HCT116 (cell line): ENCODE measurements at regions not wholly inside any gene's neighbourhood (a gene's known extent, or its start where the extent isn't known, plus 50 kb on each side); places are given as distances from the start of the nearest gene placed in this dataset.

Experiments used
- EZH2 ChIP-seq: fragments of 200-600 bp; sonication (generic); IDR thresholded peaks from 2 replicates; pipeline ENCODE4 v1.6.1; 2017; ENCODE audit warnings: antibody characterized with exemption, mixed run types
- JUND ChIP-seq: IDR thresholded peaks from 2 replicates; pipeline ENCODE4 v1.6.1; 2012
- POLR2A ChIP-seq: IDR thresholded peaks from 2 replicates; pipeline ENCODE4 v1.7.0; 2011; ENCODE audit warnings: borderline replicate concordance; ENCODE audit not compliant: insufficient read depth, insufficient read length; ENCODE audit errors: extremely low read depth
- POLR2AphosphoS5 ChIP-seq: IDR thresholded peaks from 2 replicates; pipeline ENCODE4 v1.6.1; 2011; ENCODE audit warnings: mild to moderate bottlenecking, low read depth, low read length, moderate library complexity
- SRF ChIP-seq: IDR thresholded peaks from 2 replicates; pipeline ENCODE4 v1.6.1; 2012; ENCODE audit warnings: low read depth
- YY1 ChIP-seq: IDR thresholded peaks from 2 replicates; pipeline ENCODE4 v1.6.1; 2011; ENCODE audit warnings: low read length, low read depth, moderate library complexity, mild to moderate bottlenecking; ENCODE audit not compliant: insufficient replicate concordance; ENCODE audit errors: extremely low read depth
- ZFX ChIP-seq: fragments of 450-650 bp; IDR thresholded peaks from 2 replicates; pipeline ENCODE4 v1.6.1; 2017
- TF ChIP-seq, protein P1 (sequence below), 3 experiments: fragments of 200-600 bp in 1 of 3; sonication (generic) in 1 of 3; IDR thresholded peaks in 2 of 3; conservative IDR thresholded peaks in 1 of 3; 2 replicates each; pipeline ENCODE4 v1.5.1; 2012 to 2017; ENCODE audit warnings: low read depth in 2 of 3, low read length in 2 of 3, antibody characterized with exemption in 1 of 3, borderline replicate concordance in 1 of 3, control low read depth in 1 of 3, mild to moderate bottlenecking in 1 of 3, mixed read lengths in 1 of 3, mixed run types in 1 of 3, moderate library complexity in 1 of 3; ENCODE audit not compliant: insufficient read depth in 1 of 3
- TF ChIP-seq, protein P2 (sequence below): IDR thresholded peaks from 2 replicates; pipeline ENCODE4 v1.6.1; 2012; ENCODE audit warnings: low read depth
- TF ChIP-seq, protein P3 (sequence below): IDR thresholded peaks from 2 replicates; pipeline ENCODE4 v1.6.1; 2012

DNA sequence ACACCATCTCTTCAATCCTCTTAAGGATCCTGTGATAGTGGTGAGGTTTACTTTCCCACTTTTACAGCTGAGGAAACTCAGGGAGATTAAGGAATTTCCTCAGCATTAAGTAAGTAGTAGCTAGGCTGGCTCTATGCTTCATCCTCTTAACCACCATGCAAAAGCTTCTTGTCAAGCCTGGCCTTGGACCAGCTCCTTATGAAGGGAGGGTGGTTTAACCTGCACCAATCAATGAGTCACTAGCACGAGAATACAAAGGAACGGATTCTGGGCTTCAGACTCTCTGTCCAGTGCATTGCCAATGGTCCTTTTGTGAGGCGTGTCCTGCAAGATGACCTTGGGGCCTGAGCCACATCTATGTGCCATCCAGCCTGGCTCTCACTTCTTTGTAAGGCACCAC is 202.0 kb upstream of the CFAP20DC start:
- TF ChIP-seq JUND = no peak
- TF ChIP-seq YY1 = no peak
- TF ChIP-seq, protein P1, sequence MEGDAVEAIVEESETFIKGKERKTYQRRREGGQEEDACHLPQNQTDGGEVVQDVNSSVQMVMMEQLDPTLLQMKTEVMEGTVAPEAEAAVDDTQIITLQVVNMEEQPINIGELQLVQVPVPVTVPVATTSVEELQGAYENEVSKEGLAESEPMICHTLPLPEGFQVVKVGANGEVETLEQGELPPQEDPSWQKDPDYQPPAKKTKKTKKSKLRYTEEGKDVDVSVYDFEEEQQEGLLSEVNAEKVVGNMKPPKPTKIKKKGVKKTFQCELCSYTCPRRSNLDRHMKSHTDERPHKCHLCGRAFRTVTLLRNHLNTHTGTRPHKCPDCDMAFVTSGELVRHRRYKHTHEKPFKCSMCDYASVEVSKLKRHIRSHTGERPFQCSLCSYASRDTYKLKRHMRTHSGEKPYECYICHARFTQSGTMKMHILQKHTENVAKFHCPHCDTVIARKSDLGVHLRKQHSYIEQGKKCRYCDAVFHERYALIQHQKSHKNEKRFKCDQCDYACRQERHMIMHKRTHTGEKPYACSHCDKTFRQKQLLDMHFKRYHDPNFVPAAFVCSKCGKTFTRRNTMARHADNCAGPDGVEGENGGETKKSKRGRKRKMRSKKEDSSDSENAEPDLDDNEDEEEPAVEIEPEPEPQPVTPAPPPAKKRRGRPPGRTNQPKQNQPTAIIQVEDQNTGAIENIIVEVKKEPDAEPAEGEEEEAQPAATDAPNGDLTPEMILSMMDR (IDR thresholded peaks at IDR 0.05 in 2 of 3, conservative IDR thresholded peaks at IDR 0.05 in 1 of 3; ENCODE audit: borderline replicate concordance in 1 of 3, insufficient read depth in 1 of 3, low read depth in 2 of 3, low read length in 2 of 3) = no peak
- TF ChIP-seq, protein P2, sequence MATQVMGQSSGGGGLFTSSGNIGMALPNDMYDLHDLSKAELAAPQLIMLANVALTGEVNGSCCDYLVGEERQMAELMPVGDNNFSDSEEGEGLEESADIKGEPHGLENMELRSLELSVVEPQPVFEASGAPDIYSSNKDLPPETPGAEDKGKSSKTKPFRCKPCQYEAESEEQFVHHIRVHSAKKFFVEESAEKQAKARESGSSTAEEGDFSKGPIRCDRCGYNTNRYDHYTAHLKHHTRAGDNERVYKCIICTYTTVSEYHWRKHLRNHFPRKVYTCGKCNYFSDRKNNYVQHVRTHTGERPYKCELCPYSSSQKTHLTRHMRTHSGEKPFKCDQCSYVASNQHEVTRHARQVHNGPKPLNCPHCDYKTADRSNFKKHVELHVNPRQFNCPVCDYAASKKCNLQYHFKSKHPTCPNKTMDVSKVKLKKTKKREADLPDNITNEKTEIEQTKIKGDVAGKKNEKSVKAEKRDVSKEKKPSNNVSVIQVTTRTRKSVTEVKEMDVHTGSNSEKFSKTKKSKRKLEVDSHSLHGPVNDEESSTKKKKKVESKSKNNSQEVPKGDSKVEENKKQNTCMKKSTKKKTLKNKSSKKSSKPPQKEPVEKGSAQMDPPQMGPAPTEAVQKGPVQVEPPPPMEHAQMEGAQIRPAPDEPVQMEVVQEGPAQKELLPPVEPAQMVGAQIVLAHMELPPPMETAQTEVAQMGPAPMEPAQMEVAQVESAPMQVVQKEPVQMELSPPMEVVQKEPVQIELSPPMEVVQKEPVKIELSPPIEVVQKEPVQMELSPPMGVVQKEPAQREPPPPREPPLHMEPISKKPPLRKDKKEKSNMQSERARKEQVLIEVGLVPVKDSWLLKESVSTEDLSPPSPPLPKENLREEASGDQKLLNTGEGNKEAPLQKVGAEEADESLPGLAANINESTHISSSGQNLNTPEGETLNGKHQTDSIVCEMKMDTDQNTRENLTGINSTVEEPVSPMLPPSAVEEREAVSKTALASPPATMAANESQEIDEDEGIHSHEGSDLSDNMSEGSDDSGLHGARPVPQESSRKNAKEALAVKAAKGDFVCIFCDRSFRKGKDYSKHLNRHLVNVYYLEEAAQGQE = no peak
- TF ChIP-seq EZH2 = no peak
- TF ChIP-seq, protein P3, sequence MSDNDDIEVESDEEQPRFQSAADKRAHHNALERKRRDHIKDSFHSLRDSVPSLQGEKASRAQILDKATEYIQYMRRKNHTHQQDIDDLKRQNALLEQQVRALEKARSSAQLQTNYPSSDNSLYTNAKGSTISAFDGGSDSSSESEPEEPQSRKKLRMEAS = no peak
- no peak for TF ChIP-seq POLR2AphosphoS5
- no peak for TF ChIP-seq SRF
- no peak for TF ChIP-seq POLR2A
- TF ChIP-seq ZFX = no peak
